K562 (cell line): ENCODE measurements at regions not wholly inside any gene's neighbourhood (a gene's known extent, or its start where the extent isn't known, plus 50 kb on each side); places are given as distances from the start of the nearest gene placed in this dataset.

Source experiments
- ATAC-seq: fragments of 200-7000 bp; cut with Tn5 transposase; 3 replicates; pipeline ENCODE4 v1.9.1; 2020; ENCODE audit warnings: moderate library complexity
- BruUV-seq: library from RNA; stranded (reverse); fragments of 400-500 nt; replicated peaks from 2 replicates; lab custom pipeline; 2021; lab: Mats Ljungman, UMichigan
- CTCF ChIA-PET: fragments of 300-600 bp; formaldehyde crosslinking; extraction: SDS; loops from one replicate; lab custom pipeline; 2021; ENCODE audit warnings: low intra/inter-chr PET ratio; lab: Yijun Ruan, JAX
- POLR2A ChIA-PET: fragments of 300-600, 350-650 bp; sonication (Branson Sonifier 250); formaldehyde crosslinking; extraction: SDS; loops from one replicate; lab custom pipeline; 2021; ENCODE audit warnings: antibody characterized with exemption, inconsistent platforms; lab: Yijun Ruan, JAX
- DNase-seq, 4 experiments: peaks; one replicate each; pipeline versions ENCODE4 v3.0.0 to v3.0.0-alpha.2; 2011 to 2018; ENCODE audit warnings: low spot score in 3 of 4, mixed read lengths in 3 of 4; ENCODE audit errors: extremely low read depth in 1 of 4
- FAIRE-seq: peaks from 2 replicates; lab custom pipeline; 2011; peaks lifted over from hg19 to GRCh38; lab: Jason Lieb, UNC
- H2AFZ ChIP-seq: 2 replicates; pipeline ENCODE4 v1.6.0; 2011; ENCODE audit warnings: low read depth, low read length, control low read depth, inconsistent platforms
- H3K27ac ChIP-seq: fragments of 200-600 bp; 3 replicates; pipeline ENCODE4 v1.8.0; 2011; ENCODE audit warnings: low read depth, mild to moderate bottlenecking, control low read depth, inconsistent platforms, low read length, moderate library complexity, mixed read lengths; ENCODE audit errors: extremely low read depth
- H3K27me3 ChIP-seq, 2 experiments: fragments of 300-600 bp in 1 of 2; 2 replicates in 1 of 2; 3 replicates in 1 of 2; pipeline versions ENCODE4 v1.6.0 to v1.8.0; 2011; ENCODE audit warnings: inconsistent platforms in 2 of 2, low read length in 2 of 2, mild to moderate bottlenecking in 1 of 2, mixed read lengths in 1 of 2, moderate library complexity in 1 of 2; ENCODE audit not compliant: control insufficient read depth in 2 of 2, insufficient read depth in 2 of 2
- H3K36me3 ChIP-seq: fragments of 300-600 bp; 3 replicates; pipeline ENCODE4 v1.8.0; 2011; ENCODE audit warnings: mild to moderate bottlenecking, low read length, inconsistent platforms; ENCODE audit not compliant: control insufficient read depth, insufficient read depth
- H3K4me1 ChIP-seq, 2 experiments: fragments of 200-600 bp in 1 of 2; replicated peaks in 1 of 2; 2 replicates in 1 of 2; 3 replicates in 1 of 2; pipeline versions ENCODE4 v1.5.1 to v1.8.0; 2011; ENCODE audit warnings: inconsistent platforms in 2 of 2, low read length in 2 of 2, mild to moderate bottlenecking in 1 of 2, mixed read lengths in 1 of 2, moderate library complexity in 1 of 2; ENCODE audit not compliant: control insufficient read depth in 2 of 2, insufficient read depth in 2 of 2
- H3K4me2 ChIP-seq: 2 replicates; pipeline ENCODE4 v1.6.1; 2011; ENCODE audit warnings: low read length, control low read depth, inconsistent platforms, mixed read lengths; ENCODE audit not compliant: insufficient read depth
- H3K4me3 ChIP-seq: fragments of 200-600 bp; sonication (generic), shearing (Covaris generic); 2 replicates; pipeline ENCODE4 v1.5.1; 2016; ENCODE audit warnings: control low read depth, inconsistent platforms
- H3K79me2 ChIP-seq: fragments of 200-600 bp; 3 replicates; pipeline ENCODE4 v1.8.0; 2011; ENCODE audit warnings: low read length, inconsistent platforms; ENCODE audit not compliant: control insufficient read depth, insufficient read depth
- H3K9ac ChIP-seq, 2 experiments: 2 replicates each; pipeline versions ENCODE4 v1.6.0 to v1.6.1; 2011; ENCODE audit warnings: low read depth in 2 of 2, low read length in 2 of 2, control low read depth in 1 of 2, inconsistent platforms in 1 of 2, mild to moderate bottlenecking in 1 of 2, mixed read lengths in 1 of 2; ENCODE audit not compliant: insufficient read depth in 1 of 2
- H3K9me1 ChIP-seq: one replicate; pipeline ENCODE4 v1.6.0; 2011; ENCODE audit warnings: inconsistent platforms, mild to moderate bottlenecking, low read length, moderate library complexity; ENCODE audit not compliant: control insufficient read depth, insufficient read depth
- H3K9me3 ChIP-seq: replicated peaks from 2 replicates; pipeline ENCODE4 v1.5.1; 2011; ENCODE audit warnings: low read depth, low read length, inconsistent platforms; ENCODE audit not compliant: control insufficient read depth, insufficient read depth
- H4K20me1 ChIP-seq: replicated peaks from 2 replicates; pipeline ENCODE4 v1.6.1; 2011; ENCODE audit warnings: low read length, inconsistent platforms, mixed read lengths; ENCODE audit not compliant: control insufficient read depth, insufficient read depth
- CSDE1 ChIP-seq, 2 experiments: fragments of 450-650 bp; IDR thresholded peaks; 2 replicates each; pipeline ENCODE4 v1.6.1; 2016; ENCODE audit warnings: mild to moderate bottlenecking in 1 of 2
- EP400 ChIP-seq: fragments of 450-650 bp; IDR thresholded peaks from 2 replicates; pipeline ENCODE4 v1.6.1; 2017; ENCODE audit warnings: antibody characterized with exemption, mild to moderate bottlenecking, moderate library complexity
- ETV5 ChIP-seq: sonication (generic); formaldehyde crosslinking; IDR thresholded peaks from 2 replicates; pipeline ENCODE4 v1.4.0; 2020; ENCODE audit warnings: low read depth, mild to moderate bottlenecking, missing genetic modification reagents
- FOS ChIP-seq: IDR thresholded peaks from 3 replicates; pipeline ENCODE4 v1.6.1; 2011; ENCODE audit not compliant: insufficient read length; ENCODE audit errors: extremely low read depth
- GTF2A2 ChIP-seq: IDR thresholded peaks from 2 replicates; pipeline ENCODE4 v1.6.1; 2016; ENCODE audit warnings: mild to moderate bottlenecking, missing genetic modification characterization, missing compliant biosample characterization
- MAFK ChIP-seq: IDR thresholded peaks from 2 replicates; pipeline ENCODE4 v1.6.1; 2011; ENCODE audit warnings: low read length, improper control_type of control experiment
- MYC ChIP-seq, 2 experiments: fragments of 250-450 bp in 1 of 2; sonication (Bioruptor Pico) in 1 of 2; IDR thresholded peaks; 2 replicates each; pipeline versions ENCODE4 v1.5.1 to v1.6.1; 2012 to 2021; ENCODE audit warnings: low read depth in 2 of 2, borderline replicate concordance in 1 of 2, improper control_type of control experiment in 1 of 2, low read length in 1 of 2, mild to moderate bottlenecking in 1 of 2, moderate library complexity in 1 of 2
- NCOA4 ChIP-seq: fragments of 450-650 bp; IDR thresholded peaks from 2 replicates; pipeline ENCODE4 v1.6.1; 2018; ENCODE audit warnings: mild to moderate bottlenecking; ENCODE audit not compliant: partially characterized antibody
- SREBF1 ChIP-seq: fragments of 150-350 bp; IDR thresholded peaks from 2 replicates; pipeline ENCODE4 v1.6.1; 2014; ENCODE audit warnings: antibody characterized with exemption, low read depth, low read length, borderline replicate concordance
- U2AF1 ChIP-seq: fragments of 200-400 bp; formaldehyde crosslinking; optimal IDR thresholded peaks from 2 replicates; pipeline ENCODE3; 2017; ENCODE audit warnings: mild to moderate bottlenecking, low read depth, low read length, moderate library complexity
- ZBTB8A ChIP-seq: fragments of 450-650 bp; IDR thresholded peaks from 2 replicates; pipeline ENCODE4 v1.6.1; 2018; ENCODE audit warnings: mild to moderate bottlenecking, moderate library complexity; ENCODE audit not compliant: partially characterized antibody
- ZNF124 ChIP-seq: sonication (generic); formaldehyde crosslinking; IDR thresholded peaks from 2 replicates; pipeline ENCODE4 v1.8.1; 2022; ENCODE audit warnings: missing genetic modification reagents
- WGBS: fragments of 100-300 bp; shearing (Covaris generic); methylation state at CpG from one replicate; pipeline ENCODE4 v1.1.6; 2016; ENCODE audit warnings: low coverage, mixed read lengths; ENCODE audit not compliant: insufficient coverage; ENCODE audit errors: missing lambda C conversion rate; 5-methylcytosine and 5-hydroxymethylcytosine counted together
- in situ Hi-C: fragments of 300-500 bp; cut with MboI; formaldehyde crosslinking; loops from 4 replicates; pipeline ENCODE4 v1.15.0; 2018; ENCODE audit warnings: inconsistent platforms, mixed read lengths
- intact Hi-C: fragments of 100-400 bp; cut with micrococcal nuclease; formaldehyde crosslinking; loops from 2 replicates; pipeline ENCODE4 v1.14.2; 2022
- TF ChIP-seq, protein P1 (sequence below): IDR thresholded peaks from 2 replicates; pipeline ENCODE4 v1.6.1; 2012; ENCODE audit warnings: low read depth, low read length, improper control_type of control experiment, borderline replicate concordance
- TF ChIP-seq, protein P2 (sequence below): fragments of 200-800 bp; sonication (Bioruptor generic); IDR thresholded peaks from 2 replicates; pipeline ENCODE4 v1.6.1; 2016; ENCODE audit warnings: missing genetic modification characterization, missing compliant biosample characterization
- TF ChIP-seq, protein P3 (sequence below): sonication (generic); formaldehyde crosslinking; IDR thresholded peaks from 2 replicates; pipeline ENCODE4 v1.8.1; 2022; ENCODE audit warnings: missing genetic modification reagents

DNA sequence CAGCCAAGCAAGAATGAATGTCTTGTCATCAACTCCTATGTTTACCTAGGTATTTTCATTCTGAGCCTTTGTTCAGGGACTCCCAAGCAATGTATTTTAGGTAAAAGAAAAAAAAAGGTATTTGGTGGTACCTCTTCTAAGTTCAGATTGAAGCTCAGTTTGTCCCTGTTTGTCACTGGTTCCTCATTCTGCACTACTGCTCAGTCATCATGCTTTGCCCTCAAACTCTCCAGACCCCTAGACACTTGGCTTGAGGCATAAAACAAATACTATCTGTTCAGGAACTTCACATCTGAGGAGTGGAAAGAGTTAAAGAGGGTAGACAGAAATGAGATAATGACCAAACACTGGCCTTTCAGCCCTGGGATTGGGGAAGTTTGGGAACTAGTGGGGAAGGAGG is 163.6 kb upstream of the HNRNPA3 start (continued):
- TF ChIP-seq ZNF124 (CRISPR knock-in tag) (no peak), GTF2A2 (tag) (no peak), CSDE1 (IDR thresholded peaks at IDR 0.05) (no peak), EP400 (no peak)
- TF ChIP-seq, protein P1, sequence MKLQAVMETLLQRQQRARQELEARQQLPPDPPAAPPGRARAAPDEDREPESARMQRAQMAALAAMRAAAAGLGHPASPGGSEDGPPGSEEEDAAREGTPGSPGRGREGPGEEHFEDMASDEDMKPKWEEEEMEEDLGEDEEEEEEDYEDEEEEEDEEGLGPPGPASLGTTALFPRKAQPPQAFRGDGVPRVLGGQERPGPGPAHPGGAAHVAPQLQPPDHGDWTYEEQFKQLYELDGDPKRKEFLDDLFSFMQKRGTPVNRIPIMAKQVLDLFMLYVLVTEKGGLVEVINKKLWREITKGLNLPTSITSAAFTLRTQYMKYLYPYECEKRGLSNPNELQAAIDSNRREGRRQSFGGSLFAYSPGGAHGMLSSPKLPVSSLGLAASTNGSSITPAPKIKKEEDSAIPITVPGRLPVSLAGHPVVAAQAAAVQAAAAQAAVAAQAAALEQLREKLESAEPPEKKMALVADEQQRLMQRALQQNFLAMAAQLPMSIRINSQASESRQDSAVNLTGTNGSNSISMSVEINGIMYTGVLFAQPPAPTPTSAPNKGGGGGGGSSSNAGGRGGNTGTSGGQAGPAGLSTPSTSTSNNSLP, result no peak

DNA sequence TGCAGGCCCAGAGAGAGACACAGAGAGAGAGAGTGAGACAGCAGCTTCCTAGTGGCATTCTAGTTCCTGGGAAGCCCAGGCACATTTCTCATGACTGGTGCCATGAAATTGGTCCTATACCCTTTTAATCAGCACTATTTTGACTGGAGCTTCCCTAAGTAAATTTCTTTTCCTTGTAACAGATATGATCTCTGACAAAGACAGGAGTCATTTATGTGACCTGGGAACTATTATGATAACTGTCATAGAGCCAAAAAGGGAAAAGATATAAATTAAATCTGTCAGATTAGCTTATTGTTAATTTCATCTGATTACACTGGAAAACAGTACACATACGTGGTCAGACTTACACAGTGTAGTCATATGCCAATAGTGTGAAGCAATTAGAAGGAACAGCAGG is 161.3 kb upstream of the HNRNPA3 start:
- no peak overlapping the region for H3K4me2 ChIP-seq
- no TSS peak for BruUV-seq
- H4K20me1 ChIP-seq, result no peaks in the 10 kb centered on the region
- no peaks in the 10 kb centered on the region for H3K9me1 ChIP-seq
- no peak for FAIRE-seq
- no peaks in the 10 kb centered on the region for H3K79me2 ChIP-seq
- in situ Hi-C loops, result no loop called here
- H3K4me3 ChIP-seq, result no peak overlapping the region
- H3K4me1 ChIP-seq, result no peaks in the 10 kb centered on the region
- no peaks in the 10 kb centered on the region for H3K36me3 ChIP-seq
- intact Hi-C loops, result no loop called here
- H3K9ac ChIP-seq, result no peak overlapping the region
- no peak for DNase-seq
- no peak for ATAC-seq
- no peak overlapping the region for H3K27ac ChIP-seq
- no peaks in the 10 kb centered on the region for H3K9me3 ChIP-seq
- CTCF ChIA-PET, result no interaction called here
- WGBS, result 0% methylated on average over 1 of the region's 1 CpG
- POLR2A ChIA-PET, result no interaction called here
- no peak overlapping the region for H2AFZ ChIP-seq
- H3K27me3 ChIP-seq, result peaks cover 7 to 10% of the 10 kb centered on the region in 2 experiments; a peak in 2 of 5 replicates
- TF ChIP-seq MYC (IDR thresholded peaks at IDR 0.05; ENCODE audit: low read depth, low read length), result no peak
- TF ChIP-seq MYC (CRISPR knock-in tag; IDR thresholded peaks at IDR 0.05; ENCODE audit: borderline replicate concordance, low read depth), result no peak
- TF ChIP-seq SREBF1, result no peak
- TF ChIP-seq, protein P2, sequence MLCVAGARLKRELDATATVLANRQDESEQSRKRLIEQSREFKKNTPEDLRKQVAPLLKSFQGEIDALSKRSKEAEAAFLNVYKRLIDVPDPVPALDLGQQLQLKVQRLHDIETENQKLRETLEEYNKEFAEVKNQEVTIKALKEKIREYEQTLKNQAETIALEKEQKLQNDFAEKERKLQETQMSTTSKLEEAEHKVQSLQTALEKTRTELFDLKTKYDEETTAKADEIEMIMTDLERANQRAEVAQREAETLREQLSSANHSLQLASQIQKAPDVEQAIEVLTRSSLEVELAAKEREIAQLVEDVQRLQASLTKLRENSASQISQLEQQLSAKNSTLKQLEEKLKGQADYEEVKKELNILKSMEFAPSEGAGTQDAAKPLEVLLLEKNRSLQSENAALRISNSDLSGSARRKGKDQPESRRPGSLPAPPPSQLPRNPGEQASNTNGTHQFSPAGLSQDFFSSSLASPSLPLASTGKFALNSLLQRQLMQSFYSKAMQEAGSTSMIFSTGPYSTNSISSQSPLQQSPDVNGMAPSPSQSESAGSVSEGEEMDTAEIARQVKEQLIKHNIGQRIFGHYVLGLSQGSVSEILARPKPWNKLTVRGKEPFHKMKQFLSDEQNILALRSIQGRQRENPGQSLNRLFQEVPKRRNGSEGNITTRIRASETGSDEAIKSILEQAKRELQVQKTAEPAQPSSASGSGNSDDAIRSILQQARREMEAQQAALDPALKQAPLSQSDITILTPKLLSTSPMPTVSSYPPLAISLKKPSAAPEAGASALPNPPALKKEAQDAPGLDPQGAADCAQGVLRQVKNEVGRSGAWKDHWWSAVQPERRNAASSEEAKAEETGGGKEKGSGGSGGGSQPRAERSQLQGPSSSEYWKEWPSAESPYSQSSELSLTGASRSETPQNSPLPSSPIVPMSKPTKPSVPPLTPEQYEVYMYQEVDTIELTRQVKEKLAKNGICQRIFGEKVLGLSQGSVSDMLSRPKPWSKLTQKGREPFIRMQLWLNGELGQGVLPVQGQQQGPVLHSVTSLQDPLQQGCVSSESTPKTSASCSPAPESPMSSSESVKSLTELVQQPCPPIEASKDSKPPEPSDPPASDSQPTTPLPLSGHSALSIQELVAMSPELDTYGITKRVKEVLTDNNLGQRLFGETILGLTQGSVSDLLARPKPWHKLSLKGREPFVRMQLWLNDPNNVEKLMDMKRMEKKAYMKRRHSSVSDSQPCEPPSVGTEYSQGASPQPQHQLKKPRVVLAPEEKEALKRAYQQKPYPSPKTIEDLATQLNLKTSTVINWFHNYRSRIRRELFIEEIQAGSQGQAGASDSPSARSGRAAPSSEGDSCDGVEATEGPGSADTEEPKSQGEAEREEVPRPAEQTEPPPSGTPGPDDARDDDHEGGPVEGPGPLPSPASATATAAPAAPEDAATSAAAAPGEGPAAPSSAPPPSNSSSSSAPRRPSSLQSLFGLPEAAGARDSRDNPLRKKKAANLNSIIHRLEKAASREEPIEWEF (CRISPR knock-in tag), result no peak
- TF ChIP-seq, protein P3, sequence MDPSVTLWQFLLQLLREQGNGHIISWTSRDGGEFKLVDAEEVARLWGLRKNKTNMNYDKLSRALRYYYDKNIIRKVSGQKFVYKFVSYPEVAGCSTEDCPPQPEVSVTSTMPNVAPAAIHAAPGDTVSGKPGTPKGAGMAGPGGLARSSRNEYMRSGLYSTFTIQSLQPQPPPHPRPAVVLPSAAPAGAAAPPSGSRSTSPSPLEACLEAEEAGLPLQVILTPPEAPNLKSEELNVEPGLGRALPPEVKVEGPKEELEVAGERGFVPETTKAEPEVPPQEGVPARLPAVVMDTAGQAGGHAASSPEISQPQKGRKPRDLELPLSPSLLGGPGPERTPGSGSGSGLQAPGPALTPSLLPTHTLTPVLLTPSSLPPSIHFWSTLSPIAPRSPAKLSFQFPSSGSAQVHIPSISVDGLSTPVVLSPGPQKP (CRISPR knock-in tag), result no peak
- no peak for TF ChIP-seq ZBTB8A
- TF ChIP-seq ETV5, result no peak
- no peak for TF ChIP-seq FOS
- no peak for TF ChIP-seq MAFK
- no peak for TF ChIP-seq NCOA4
- TF ChIP-seq U2AF1, result no peak
